ENCODE measurements at regions not wholly inside any gene's neighbourhood (a gene's known extent, or its start where the extent isn't known, plus 50 kb on each side); places are given as distances from the start of the nearest gene placed in this dataset.

DNA sequence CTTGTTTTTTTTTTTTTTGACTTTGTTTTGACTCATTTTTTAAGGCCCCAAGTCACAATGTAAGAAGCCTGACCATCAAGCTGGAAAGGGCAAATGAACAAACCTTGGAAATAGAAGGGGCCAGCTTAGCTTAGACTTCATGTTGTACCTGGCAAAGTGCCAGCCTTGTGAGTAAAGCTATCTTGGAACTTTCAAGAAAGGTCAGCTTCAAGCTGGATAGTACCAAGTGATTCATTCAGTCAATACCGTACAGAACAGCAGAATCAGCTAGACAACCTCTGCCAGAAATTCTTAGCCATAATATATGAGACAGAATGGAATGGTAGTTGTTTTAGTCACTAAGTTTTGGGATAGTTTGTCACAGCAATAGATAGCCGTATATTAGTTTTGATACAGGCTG is 1492.2 kb upstream of the TENM3 start:
- in situ Hi-C loops (cut with HindIII; ENCODE audit: low pct_unique_long_range_greater_than_20kb, low sequenced_read_pairs) = no loop called here
- TF ChIP-seq JUND (IDR thresholded peaks at IDR 0.05; ENCODE audit: low read depth) = no peak
- no peak for DNase-seq (ENCODE audit: low read depth in 1 of 2, low spot score in 1 of 2)

DNA sequence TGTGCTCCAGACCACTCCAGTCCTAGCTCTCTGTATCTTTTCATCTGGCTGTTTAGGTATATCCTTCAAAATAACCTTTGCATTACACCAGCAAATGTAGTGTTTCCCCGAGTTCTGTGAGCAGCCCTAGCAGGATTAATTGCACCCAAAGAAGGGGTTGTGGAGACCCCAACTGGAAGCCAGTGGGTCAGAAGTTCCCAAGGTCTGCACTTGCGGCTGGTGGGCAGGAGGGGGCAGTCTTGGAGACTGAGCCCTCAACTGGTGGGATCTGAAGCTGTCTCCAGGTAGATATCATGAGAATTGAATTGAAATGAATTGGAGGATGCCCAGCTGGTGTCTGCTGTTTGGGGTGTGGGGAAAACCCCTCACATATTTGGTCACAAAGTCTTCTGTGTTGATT is 1485.3 kb upstream of the TENM3 start:
- in situ Hi-C loops (cut with HindIII; ENCODE audit: low pct_unique_long_range_greater_than_20kb, low sequenced_read_pairs) = no loop called here

DNA sequence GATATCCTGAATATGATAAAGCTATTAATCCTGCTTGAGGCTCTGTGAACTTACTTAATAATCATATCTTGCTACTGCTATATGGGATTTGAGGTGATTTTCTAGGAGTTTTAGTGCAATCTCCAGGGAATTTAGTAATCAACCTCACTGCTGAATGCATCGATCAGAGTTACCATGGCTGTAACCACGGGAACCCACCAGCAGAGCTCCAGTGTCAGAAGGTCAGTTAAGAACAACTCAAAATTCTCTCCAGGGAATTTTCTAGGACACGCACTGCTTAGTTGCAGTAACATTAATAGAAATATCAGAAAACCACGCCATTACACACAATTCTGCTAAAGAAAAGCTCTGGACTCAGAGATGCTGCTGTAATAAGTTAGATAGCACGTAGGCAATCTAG is 1477.2 kb upstream of the TENM3 start:
- no peak for DNase-seq (ENCODE audit: low read depth in 1 of 2, low spot score in 1 of 2)
- no peak for TF ChIP-seq JUND (IDR thresholded peaks at IDR 0.05; ENCODE audit: low read depth)
- in situ Hi-C loops (cut with HindIII; ENCODE audit: low pct_unique_long_range_greater_than_20kb, low sequenced_read_pairs) = no loop called here

More for the DNA sequence above, 1485.3 kb upstream of the TENM3 start:
- no peak for DNase-seq (ENCODE audit: low read depth in 1 of 2, low spot score in 1 of 2)
- no peak for TF ChIP-seq JUND (IDR thresholded peaks at IDR 0.05; ENCODE audit: low read depth)

DNA sequence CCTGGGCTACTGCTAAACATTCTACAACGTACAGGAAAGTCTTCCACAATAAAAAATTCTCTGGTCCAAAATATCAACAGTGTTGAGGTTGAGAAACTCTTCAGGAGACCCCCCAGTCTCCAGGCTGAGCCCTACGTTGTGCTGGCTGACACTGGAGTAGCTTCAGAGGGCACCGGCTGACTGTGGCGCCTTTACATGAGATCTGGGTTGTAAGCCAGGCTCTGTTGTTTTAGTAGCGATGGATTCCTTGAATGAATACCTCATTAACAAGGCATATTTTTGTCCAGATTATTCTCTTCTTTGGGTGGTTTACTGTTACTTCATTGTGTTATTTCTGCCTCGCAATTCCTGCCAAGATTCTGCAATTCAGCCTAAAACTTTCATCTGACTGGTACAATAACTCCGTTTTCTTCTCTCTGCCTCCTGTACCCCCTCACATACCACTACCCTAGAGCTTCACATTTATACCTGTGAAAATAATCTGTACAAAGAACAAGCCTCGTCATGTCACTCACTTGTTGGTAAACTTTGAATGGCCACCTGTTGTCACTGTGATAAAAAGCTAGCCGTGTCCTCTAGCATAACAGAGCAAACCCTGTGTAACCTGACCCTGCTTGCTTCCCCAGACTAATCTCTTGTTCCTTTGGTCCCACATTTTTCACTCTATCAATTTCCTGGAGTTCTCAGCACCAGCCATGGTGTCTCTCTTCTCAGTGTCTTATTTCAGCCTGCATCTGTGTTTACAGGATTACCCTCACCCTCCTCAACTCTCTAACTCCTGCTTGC is 1476.1 kb upstream of the TENM3 start:
- DNase-seq (ENCODE audit: low read depth in 1 of 2, low spot score in 1 of 2) = no peak
- in situ Hi-C loops (cut with HindIII; ENCODE audit: low pct_unique_long_range_greater_than_20kb, low sequenced_read_pairs) = no loop called here
- no peak for TF ChIP-seq JUND (IDR thresholded peaks at IDR 0.05; ENCODE audit: low read depth)

DNA sequence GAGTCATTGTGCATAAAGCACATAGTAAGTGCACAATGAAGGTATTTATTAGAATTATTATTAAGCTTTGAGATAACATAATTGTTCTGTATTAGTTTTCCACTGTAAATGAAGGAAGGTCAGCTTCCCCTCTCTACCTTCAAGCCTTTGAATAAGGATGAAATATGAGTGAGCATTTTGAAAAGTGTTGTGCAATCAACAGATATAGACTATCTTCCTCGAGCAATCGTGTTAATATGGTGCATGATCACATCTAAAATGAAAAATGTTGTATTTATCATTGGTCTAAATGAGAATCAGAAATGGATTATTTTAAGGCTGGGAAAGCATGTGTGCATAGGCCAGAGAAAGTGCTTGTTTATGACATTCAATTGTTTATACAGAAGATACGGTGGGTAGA is 1474.6 kb upstream of the TENM3 start:
- TF ChIP-seq JUND (IDR thresholded peaks at IDR 0.05; ENCODE audit: low read depth) = no peak
- no peak for DNase-seq (ENCODE audit: low read depth in 1 of 2, low spot score in 1 of 2)
- in situ Hi-C loops (cut with HindIII; ENCODE audit: low pct_unique_long_range_greater_than_20kb, low sequenced_read_pairs) = no loop called here

DNA sequence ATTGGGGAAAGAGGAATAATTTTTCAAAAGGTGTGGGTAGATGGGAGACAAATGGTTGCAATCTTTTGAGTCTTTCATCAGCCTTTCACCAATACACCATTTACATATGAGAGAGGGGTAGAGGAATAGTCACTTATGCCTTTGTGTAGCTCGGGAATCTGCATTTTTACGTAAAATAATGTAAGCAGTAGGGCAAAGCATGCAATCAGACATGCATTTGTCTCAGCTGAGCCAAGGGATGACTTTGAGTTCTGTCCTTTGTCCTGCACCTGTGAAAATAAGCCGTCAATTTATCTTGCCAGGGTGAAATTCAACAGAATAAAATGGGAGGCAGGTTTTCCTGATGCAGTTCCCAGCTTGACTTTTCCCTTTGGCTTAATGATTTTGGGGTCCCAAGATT is 1473.4 kb upstream of the TENM3 start:
- no peak for TF ChIP-seq JUND (IDR thresholded peaks at IDR 0.05; ENCODE audit: low read depth)
- DNase-seq (ENCODE audit: low read depth in 1 of 2, low spot score in 1 of 2) = no peak
- in situ Hi-C loops (cut with HindIII; ENCODE audit: low pct_unique_long_range_greater_than_20kb, low sequenced_read_pairs) = no loop called here

DNA sequence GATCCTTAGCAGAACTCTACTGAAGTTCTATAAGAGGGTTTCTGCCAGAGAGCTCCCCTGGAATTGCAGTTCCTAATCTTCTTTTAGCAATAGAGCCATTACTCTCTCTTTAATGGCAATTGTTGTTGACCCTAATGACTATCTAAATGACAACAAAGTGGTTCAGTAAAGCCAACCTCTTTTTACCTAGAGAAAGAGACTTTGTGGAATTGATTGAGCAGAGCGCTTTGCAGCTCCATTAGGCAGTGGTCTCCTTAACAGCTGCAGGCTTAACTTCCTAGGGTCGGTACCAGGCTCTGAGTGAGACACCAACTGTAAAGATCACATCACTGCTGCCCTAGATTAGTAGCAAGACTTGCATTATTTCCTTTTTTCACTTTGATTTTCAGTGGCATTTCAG is 1472.9 kb upstream of the TENM3 start:
- in situ Hi-C loops (cut with HindIII; ENCODE audit: low pct_unique_long_range_greater_than_20kb, low sequenced_read_pairs) = no loop called here

DNA sequence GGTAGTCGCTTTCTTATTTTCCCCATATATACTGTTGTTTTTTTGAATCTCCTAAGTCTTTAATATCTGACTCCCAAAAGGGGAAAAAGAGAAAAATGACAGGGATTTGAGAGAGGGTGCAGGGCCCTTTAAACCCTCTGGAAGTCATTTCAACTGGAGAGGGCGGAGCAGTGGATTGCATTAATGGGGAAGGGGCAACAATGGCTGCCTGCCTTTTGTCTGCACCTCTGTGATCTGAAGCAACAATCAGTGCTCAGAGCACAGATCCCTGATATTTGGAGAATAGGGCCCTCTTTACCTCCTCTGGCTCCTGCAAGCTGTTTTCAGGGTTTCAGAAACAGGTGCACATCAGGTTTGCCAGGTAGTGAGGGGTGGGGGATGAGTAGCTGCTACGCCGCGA is 1458.3 kb upstream of the TENM3 start:
- DNase-seq (ENCODE audit: low read depth in 1 of 2, low spot score in 1 of 2) = no peak
- TF ChIP-seq JUND (IDR thresholded peaks at IDR 0.05; ENCODE audit: low read depth) = no peak
- in situ Hi-C loops (cut with HindIII; ENCODE audit: low pct_unique_long_range_greater_than_20kb, low sequenced_read_pairs) = no loop called here

More for the DNA sequence above, 1472.9 kb upstream of the TENM3 start:
- no peak for TF ChIP-seq JUND (IDR thresholded peaks at IDR 0.05; ENCODE audit: low read depth)
- DNase-seq (ENCODE audit: low read depth in 1 of 2, low spot score in 1 of 2) = no peak

DNA sequence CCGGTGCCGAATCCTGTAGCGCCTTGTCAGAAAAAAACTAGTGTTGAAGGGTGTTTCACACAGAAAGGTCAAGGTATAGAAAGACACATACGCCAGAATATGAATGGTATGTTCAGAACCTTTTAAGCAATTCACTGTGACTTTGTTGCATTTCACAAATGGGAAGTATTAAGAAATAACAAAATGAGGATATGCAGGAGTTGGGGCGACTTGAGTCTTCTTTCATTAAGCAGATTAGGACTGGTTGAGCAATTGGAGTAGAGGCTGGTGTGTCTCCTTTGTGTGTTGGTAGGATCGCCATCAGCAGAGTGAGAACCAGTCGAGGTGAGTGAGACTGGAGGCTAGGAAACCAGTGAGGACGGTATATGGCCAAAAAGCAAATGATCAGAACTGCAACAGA is 1454.5 kb upstream of the TENM3 start:
- no peak for DNase-seq (ENCODE audit: low read depth in 1 of 2, low spot score in 1 of 2)
- TF ChIP-seq JUND (IDR thresholded peaks at IDR 0.05; ENCODE audit: low read depth) = no peak
- in situ Hi-C loops (cut with HindIII; ENCODE audit: low pct_unique_long_range_greater_than_20kb, low sequenced_read_pairs) = no loop called here

DNA sequence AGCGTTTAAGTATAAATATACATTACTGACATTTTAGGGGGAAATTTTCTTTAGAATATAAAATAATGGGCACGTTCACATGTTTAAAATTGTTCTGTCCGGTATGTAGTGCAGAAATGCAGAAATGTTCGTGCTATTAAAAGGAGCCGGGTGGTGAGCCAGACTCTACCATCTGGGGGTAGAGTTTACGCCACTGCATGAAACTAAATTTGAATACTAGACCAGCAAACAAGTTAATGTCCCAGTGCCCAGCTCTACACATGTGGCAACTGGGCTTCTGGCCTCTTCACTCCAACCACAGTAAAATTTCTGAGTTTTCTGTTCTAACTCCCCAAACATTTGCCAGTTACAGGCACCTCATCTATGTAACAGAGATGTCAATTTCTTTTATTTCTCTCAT is 1453.3 kb upstream of the TENM3 start:
- in situ Hi-C loops (cut with HindIII; ENCODE audit: low pct_unique_long_range_greater_than_20kb, low sequenced_read_pairs) = no loop called here
- DNase-seq (ENCODE audit: low read depth in 1 of 2, low spot score in 1 of 2) = no peak
- no peak for TF ChIP-seq JUND (IDR thresholded peaks at IDR 0.05; ENCODE audit: low read depth)

DNA sequence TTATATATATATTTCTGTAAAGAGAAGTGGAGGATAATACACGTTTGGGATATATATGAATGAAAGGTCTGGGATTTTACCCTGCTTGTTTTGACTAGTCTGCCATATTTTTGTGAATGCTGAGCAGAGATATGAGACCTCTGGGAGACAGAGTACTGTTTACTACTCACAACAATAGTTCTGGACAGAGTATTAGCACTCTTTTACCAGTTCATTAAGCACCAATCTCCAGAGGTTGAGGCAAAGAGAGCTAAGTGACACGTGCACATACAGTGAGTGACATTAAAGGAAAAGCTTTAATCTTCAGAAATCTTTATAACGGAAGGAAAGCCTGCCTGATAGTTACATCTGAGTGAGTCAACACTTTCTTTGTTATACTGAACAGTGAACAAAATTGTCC is 1452.7 kb upstream of the TENM3 start:
- in situ Hi-C loops (cut with HindIII; ENCODE audit: low pct_unique_long_range_greater_than_20kb, low sequenced_read_pairs) = no loop called here
- no peak for DNase-seq (ENCODE audit: low read depth in 1 of 2, low spot score in 1 of 2)
- no peak for TF ChIP-seq JUND (IDR thresholded peaks at IDR 0.05; ENCODE audit: low read depth)

DNA sequence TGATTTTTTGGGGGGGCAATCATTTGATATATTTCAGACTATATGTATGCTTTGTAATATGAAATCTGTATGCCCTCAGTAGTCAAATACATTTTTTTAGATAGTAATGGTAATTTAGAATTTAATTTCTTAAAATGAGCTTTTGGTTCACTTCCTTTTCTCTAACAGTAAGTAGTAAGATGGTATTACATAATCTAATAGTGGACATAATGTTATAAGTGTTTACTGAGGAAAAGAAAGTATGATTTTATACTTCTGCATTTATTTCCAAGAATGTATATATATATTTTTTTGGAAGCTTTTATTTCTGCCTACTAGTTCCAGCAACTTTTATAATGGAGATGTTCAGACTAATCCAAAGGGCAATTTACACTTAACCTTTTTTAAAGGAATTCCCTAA is 1450.7 kb upstream of the TENM3 start:
- in situ Hi-C loops (cut with HindIII; ENCODE audit: low pct_unique_long_range_greater_than_20kb, low sequenced_read_pairs) = no loop called here
- no peak for TF ChIP-seq JUND (IDR thresholded peaks at IDR 0.05; ENCODE audit: low read depth)
- DNase-seq (ENCODE audit: low read depth in 1 of 2, low spot score in 1 of 2) = no peak

DNA sequence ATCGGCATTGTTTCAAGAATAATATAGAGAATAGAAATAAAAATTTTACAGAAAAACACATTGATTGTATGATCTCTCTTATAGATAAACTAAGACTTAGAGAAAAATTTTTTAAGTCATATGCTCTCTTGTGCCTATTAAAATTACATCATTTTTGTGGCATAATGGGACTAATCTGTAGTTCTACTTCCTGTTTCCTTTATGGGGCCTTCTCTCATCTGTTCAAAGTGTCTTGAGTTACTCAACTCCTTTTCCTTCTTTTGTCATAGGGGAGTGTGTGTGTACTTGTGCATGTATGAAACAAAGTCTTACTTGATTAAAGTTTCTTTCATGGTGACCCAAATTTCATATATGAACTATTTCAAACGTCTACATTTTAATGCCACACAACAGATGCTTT is 1448.9 kb upstream of the TENM3 start:
- in situ Hi-C loops (cut with HindIII; ENCODE audit: low pct_unique_long_range_greater_than_20kb, low sequenced_read_pairs) = no loop called here
- no peak for TF ChIP-seq JUND (IDR thresholded peaks at IDR 0.05; ENCODE audit: low read depth)
- no peak for DNase-seq (ENCODE audit: low read depth in 1 of 2, low spot score in 1 of 2)

DNA sequence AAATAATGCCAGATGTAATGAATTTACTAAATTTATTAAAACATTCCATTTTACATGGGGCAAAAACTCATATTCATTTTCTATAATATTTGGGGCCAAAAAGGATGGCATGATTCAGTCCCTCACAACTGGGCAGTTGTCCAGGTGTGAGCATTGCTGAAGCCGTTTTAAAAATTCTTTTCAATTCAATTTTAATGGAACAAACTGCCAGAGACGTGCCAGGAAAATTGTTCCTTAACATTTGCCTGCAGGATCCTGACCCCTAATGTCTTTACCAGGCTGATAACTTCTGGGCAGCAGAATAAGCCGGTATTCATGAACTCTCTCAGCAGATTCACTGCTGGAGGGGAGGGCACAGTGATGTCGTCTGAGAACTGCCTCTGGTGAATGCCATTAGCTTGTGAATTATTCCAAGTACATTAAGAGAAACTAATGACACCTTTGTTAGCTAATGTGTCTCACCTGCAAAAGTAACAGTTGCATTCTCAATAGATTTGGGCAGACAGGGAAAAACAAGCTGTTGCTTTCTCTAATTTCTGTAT is 1445.1 kb upstream of the TENM3 start:
- TF ChIP-seq JUND (IDR thresholded peaks at IDR 0.05; ENCODE audit: low read depth) = no peak
- in situ Hi-C loops (cut with HindIII; ENCODE audit: low pct_unique_long_range_greater_than_20kb, low sequenced_read_pairs) = no loop called here
- no peak for DNase-seq (ENCODE audit: low read depth in 1 of 2, low spot score in 1 of 2)
